Subcutaneous abdominal adipose tissue (tissue), 5 donors: ENCODE measurements at regions not wholly inside any gene's neighbourhood (a gene's known extent, or its start where the extent isn't known, plus 50 kb on each side); places are given as distances from the start of the nearest gene placed in this dataset.

Experiments used
- H3K27ac ChIP-seq: one replicate; pipeline ENCODE4 v1.7.0; 2013; ENCODE audit warnings: low read depth, mild to moderate bottlenecking, inconsistent platforms, low read length, moderate library complexity
- H3K27me3 ChIP-seq, 5 donors: one replicate each; pipeline ENCODE4 v1.7.0; 2013; ENCODE audit warnings: low read length in 5 of 5, inconsistent platforms in 1 of 5; ENCODE audit not compliant: control insufficient read depth in 5 of 5, insufficient read depth in 4 of 5
- H3K36me3 ChIP-seq, 5 donors: one replicate each; pipeline ENCODE4 v1.7.0; 2013; ENCODE audit warnings: low read length in 5 of 5; ENCODE audit not compliant: control insufficient read depth in 5 of 5, insufficient read depth in 5 of 5
- H3K4me1 ChIP-seq, 5 donors: one replicate each; pipeline ENCODE4 v1.7.0; 2013; ENCODE audit warnings: low read length in 5 of 5, mild to moderate bottlenecking in 3 of 5, moderate library complexity in 1 of 5; ENCODE audit not compliant: control insufficient read depth in 5 of 5, insufficient read depth in 5 of 5
- H3K4me3 ChIP-seq, 5 donors: one replicate each; pipeline ENCODE4 v1.7.0; 2013; ENCODE audit warnings: low read length in 5 of 5, low read depth in 1 of 5
- H3K9ac ChIP-seq, 5 donors: one replicate each; pipeline ENCODE4 v1.7.0; 2013; ENCODE audit warnings: low read length in 5 of 5, mild to moderate bottlenecking in 4 of 5, moderate library complexity in 3 of 5
- H3K9me3 ChIP-seq, 5 donors: one replicate each; pipeline ENCODE4 v1.7.0; 2013; ENCODE audit warnings: low read length in 5 of 5; ENCODE audit not compliant: control insufficient read depth in 5 of 5
- donor health status: healthy.
- donor health status: healthy.
- donor health status: healthy.
- donor health status: healthy.
- donor health status: healthy.

GRCh38 chr10:92758594-92758993 lies 68.8 kb downstream of the HHEX start:
- Histone ChIP-seq H3K36me3 (no peaks in the 10 kb centered on the region), H3K27ac (no peak overlapping the region), H3K27me3 (no peaks in the 10 kb centered on the region), H3K4me3 (no peak overlapping the region), H3K4me1 (peaks cover 0 to 33% (median 25%) of the 10 kb centered on the region in 5 donors), H3K9ac (no peak overlapping the region), H3K9me3 (no peaks in the 10 kb centered on the region)

GRCh38 chr10:92760609-92761008 lies 70.9 kb downstream of the HHEX start:
- H3K36me3 ChIP-seq: no peaks in the 10 kb centered on the region
- H3K9me3 ChIP-seq: no peaks in the 10 kb centered on the region
- H3K4me3 ChIP-seq: no peak overlapping the region
- H3K27ac ChIP-seq: no peak overlapping the region
- peaks cover 0 to 26% (median 24%) of the 10 kb centered on the region in 5 donors for H3K4me1 ChIP-seq
- peaks cover 0 to 3% (median 0%) of the 10 kb centered on the region in 5 donors for H3K27me3 ChIP-seq
- no peak overlapping the region for H3K9ac ChIP-seq

DNA sequence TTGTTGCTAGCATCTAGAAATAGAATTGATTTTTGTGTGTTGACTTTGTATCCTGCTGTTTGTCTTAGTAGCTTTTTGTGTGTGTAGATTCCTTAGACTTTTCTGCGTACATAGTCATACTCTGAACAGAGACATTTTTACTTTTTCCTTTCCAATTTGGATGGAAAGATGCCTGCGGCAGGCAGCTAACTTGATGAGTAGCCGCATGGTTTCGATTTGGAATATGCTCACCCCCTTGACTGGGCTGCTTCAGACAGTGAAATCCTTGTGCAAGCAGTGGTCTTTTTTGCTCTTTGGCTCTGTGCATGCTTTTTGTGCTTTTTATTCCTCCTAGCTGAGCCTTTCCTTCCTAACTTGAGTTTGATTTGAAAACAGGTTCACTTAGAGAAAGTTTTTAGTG lies 71.8 kb downstream of the HHEX start:
- Histone ChIP-seq H3K36me3 (no peaks in the 10 kb centered on the region), H3K4me3 (no peak overlapping the region), H3K4me1 (peaks cover 0 to 21% (median 15%) of the 10 kb centered on the region in 5 donors), H3K9me3 (no peaks in the 10 kb centered on the region), H3K27me3 (peaks cover 0 to 3% (median 0%) of the 10 kb centered on the region in 5 donors), H3K27ac (no peak overlapping the region), H3K9ac (no peak overlapping the region)

- Histone ChIP-seq H3K36me3 (no peaks in the 10 kb centered on the region), H3K4me1 (peaks cover 0 to 6% (median 0%) of the 10 kb centered on the region in 5 donors), H3K9me3 (peaks cover 0 to 11% (median 0%) of the 10 kb centered on the region in 5 donors), H3K9ac (no peak overlapping the region), H3K4me3 (no peak overlapping the region), H3K27me3 (peaks cover 0 to 3% (median 0%) of the 10 kb centered on the region in 5 donors), H3K27ac (no peak overlapping the region)
Observed at GRCh38 chr10:92763634-92764155, 73.9 kb downstream of the HHEX start.

GRCh38 chr10:92766451-92766850 lies 76.7 kb downstream of the HHEX start:
- Histone ChIP-seq H3K9me3 (peaks cover 0 to 11% (median 0%) of the 10 kb centered on the region in 5 donors), H3K36me3 (no peaks in the 10 kb centered on the region), H3K27ac (no peak overlapping the region), H3K9ac (no peak overlapping the region), H3K4me1 (no peaks in the 10 kb centered on the region), H3K4me3 (no peak overlapping the region), H3K27me3 (peaks cover 0 to 3% (median 0%) of the 10 kb centered on the region in 5 donors)

GRCh38 chr10:92768104-92768503 lies 78.3 kb downstream of the HHEX start:
- no peak overlapping the region for H3K4me3 ChIP-seq
- H3K4me1 ChIP-seq: no peaks in the 10 kb centered on the region
- H3K27ac ChIP-seq: no peak overlapping the region
- H3K9me3 ChIP-seq: peaks cover 0 to 11% (median 0%) of the 10 kb centered on the region in 5 donors
- no peaks in the 10 kb centered on the region for H3K36me3 ChIP-seq
- H3K27me3 ChIP-seq: peaks cover 0 to 3% (median 0%) of the 10 kb centered on the region in 5 donors
- H3K9ac ChIP-seq: no peak overlapping the region

GRCh38 chr10:92773776-92774175 lies 74.5 kb upstream of the EXOC6 start:
- no peak overlapping the region for H3K9ac ChIP-seq
- no peaks in the 10 kb centered on the region for H3K4me1 ChIP-seq
- H3K27me3 ChIP-seq: no peaks in the 10 kb centered on the region
- H3K9me3 ChIP-seq: no peaks in the 10 kb centered on the region
- no peak overlapping the region for H3K4me3 ChIP-seq
- no peaks in the 10 kb centered on the region for H3K36me3 ChIP-seq
- H3K27ac ChIP-seq: no peak overlapping the region

- Histone ChIP-seq H3K27ac (no peak overlapping the region), H3K27me3 (no peaks in the 10 kb centered on the region), H3K9me3 (no peaks in the 10 kb centered on the region), H3K9ac (no peak overlapping the region), H3K4me1 (no peaks in the 10 kb centered on the region), H3K4me3 (no peak overlapping the region), H3K36me3 (no peaks in the 10 kb centered on the region)
Observed at GRCh38 chr10:92778091-92778490, 70.2 kb upstream of the EXOC6 start.

- Histone ChIP-seq H3K9me3 (no peaks in the 10 kb centered on the region), H3K4me1 (peaks cover 0 to 15% (median 0%) of the 10 kb centered on the region in 5 donors), H3K9ac (no peak overlapping the region), H3K27ac (no peak overlapping the region), H3K27me3 (peaks cover 0 to 5% (median 0%) of the 10 kb centered on the region in 5 donors), H3K4me3 (no peak overlapping the region), H3K36me3 (no peaks in the 10 kb centered on the region)
Observed at GRCh38 chr10:92785118-92785517, 63.2 kb upstream of the EXOC6 start.

- Histone ChIP-seq H3K27me3 (peaks cover 0 to 5% (median 0%) of the 10 kb centered on the region in 5 donors), H3K4me3 (no peak overlapping the region), H3K9ac (no peak overlapping the region), H3K27ac (no peak overlapping the region), H3K36me3 (no peaks in the 10 kb centered on the region), H3K4me1 (peaks cover 0 to 15% (median 4%) of the 10 kb centered on the region in 5 donors), H3K9me3 (no peaks in the 10 kb centered on the region)
Observed at GRCh38 chr10:92787557-92788152, 60.7 kb upstream of the EXOC6 start.
